ENCODE measurements at regions not wholly inside any gene's neighbourhood (a gene's known extent, or its start where the extent isn't known, plus 50 kb on each side); places are given as distances from the start of the nearest gene placed in this dataset.

DNA sequence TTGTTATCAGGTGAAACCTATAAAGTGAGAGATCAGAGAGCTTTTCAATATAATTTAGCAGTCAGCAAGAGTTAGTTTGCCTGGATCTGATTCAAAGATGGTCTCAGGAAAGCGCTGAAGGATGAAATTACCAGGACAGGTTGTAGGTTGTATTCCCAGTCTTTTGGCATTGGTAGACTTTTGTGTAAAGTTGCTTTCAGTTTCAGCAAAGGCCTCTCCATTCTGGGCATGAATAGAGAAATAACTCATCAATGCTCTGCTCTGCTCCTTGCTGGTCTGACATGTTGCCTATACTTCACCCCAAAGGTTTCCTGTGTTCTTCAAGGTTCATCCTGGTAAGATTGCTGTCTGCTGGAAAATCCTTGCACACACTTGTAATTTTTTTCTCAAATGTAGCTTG, 714.8 kb downstream of the EPM2A start:
- no peak for TF ChIP-seq EZH2phosphoT487 (IDR thresholded peaks at IDR 0.05; ENCODE audit: borderline replicate concordance, low read length)
- no peak for TF ChIP-seq CTCF (IDR thresholded peaks at IDR 0.05; ENCODE audit: low read depth, low read length, poor library complexity, severe bottlenecking)
